HG02938 (cell line): ENCODE measurements at regions not wholly inside any gene's neighbourhood (a gene's known extent, or its start where the extent isn't known, plus 50 kb on each side); places are given as distances from the start of the nearest gene placed in this dataset.
"Not testable (repeated sequence)": the region's sequence is repeated elsewhere in the genome, so short reads cannot be mapped to it uniquely, and the experiment has no call there.

ENCODE experiments used
- ATAC-seq: cut with Tn5 transposase; IDR thresholded peaks from one replicate; pipeline ENCODE4 v1.9.1; 2021; ENCODE audit warnings: mild to moderate bottlenecking, moderate library complexity; ENCODE audit not compliant: unreplicated experiment

- no peak for ATAC-seq
Observed at GRCh38 chrX:39676434-39676833, 421.3 kb downstream of the BCOR start.

- no peak for ATAC-seq
Observed at GRCh38 chrX:39677585-39677977, 420.2 kb downstream of the BCOR start.

- ATAC-seq = no peak
Observed at GRCh38 chrX:39677978-39678791, 419.6 kb downstream of the BCOR start.

GRCh38 chrX:39678914-39679313 is 418.8 kb downstream of the BCOR start:
- no peak for ATAC-seq

- no peak for ATAC-seq
Observed at GRCh38 chrX:39679497-39680157, 418.1 kb downstream of the BCOR start.

GRCh38 chrX:39681885-39682284 is 415.9 kb downstream of the BCOR start:
- ATAC-seq = no peak

- no peak for ATAC-seq
Observed at GRCh38 chrX:39682778-39683177, 415.0 kb downstream of the BCOR start.

- no peak for ATAC-seq
Observed at GRCh38 chrX:39688219-39688575, 409.6 kb downstream of the BCOR start.

- ATAC-seq = no peak
Observed at GRCh38 chrX:39688576-39689375, 409.0 kb downstream of the BCOR start.

- no peak for ATAC-seq
Observed at GRCh38 chrX:39689376-39690104, 408.2 kb downstream of the BCOR start.

- ATAC-seq = no peak
Observed at GRCh38 chrX:39690541-39691415, 407.0 kb downstream of the BCOR start.

GRCh38 chrX:39691724-39692123 is 406.0 kb downstream of the BCOR start:
- no peak for ATAC-seq

GRCh38 chrX:39692796-39693195 is 405.0 kb downstream of the BCOR start:
- ATAC-seq = no peak

GRCh38 chrX:39693298-39693697 is 404.5 kb downstream of the BCOR start:
- no peak for ATAC-seq

- ATAC-seq = not testable (repeated sequence)
Observed at GRCh38 chrX:39702636-39703035, 395.1 kb downstream of the BCOR start.

- no peak for ATAC-seq
Observed at GRCh38 chrX:39703307-39703706, 394.5 kb downstream of the BCOR start.

- ATAC-seq = no peak
Observed at GRCh38 chrX:39704590-39704989, 393.2 kb downstream of the BCOR start.

- ATAC-seq = no peak
Observed at GRCh38 chrX:39705290-39705689, 392.5 kb downstream of the BCOR start.

GRCh38 chrX:39709364-39709763 is 388.4 kb downstream of the BCOR start:
- no peak for ATAC-seq

GRCh38 chrX:39709812-39710211 is 387.9 kb downstream of the BCOR start:
- no peak for ATAC-seq
